ENCODE measurements at regions not wholly inside any gene's neighbourhood (a gene's known extent, or its start where the extent isn't known, plus 50 kb on each side); places are given as distances from the start of the nearest gene placed in this dataset.

DNA sequence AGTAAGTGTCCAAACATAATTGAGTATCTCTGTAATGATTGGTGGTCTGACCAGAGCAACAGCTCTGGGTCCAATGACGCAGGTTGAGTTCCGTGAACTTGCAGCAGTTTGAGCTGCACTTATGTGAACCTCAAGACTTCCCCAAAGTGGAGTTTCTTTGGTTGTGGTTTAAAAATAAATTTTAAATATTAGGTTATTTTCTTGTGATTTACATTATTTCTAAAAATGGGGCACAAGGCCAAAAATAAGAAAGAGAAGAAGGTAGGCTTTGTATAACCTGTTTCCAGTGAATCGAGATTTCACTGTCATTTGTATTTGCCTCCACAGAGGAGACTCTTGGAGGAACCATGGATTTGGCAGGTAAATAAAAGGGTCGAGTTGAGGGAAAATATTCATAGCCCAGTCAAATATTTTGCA lies 166.4 kb upstream of the ZNF217 start:
- no peak for DNase-seq
- Histone ChIP-seq H3K56ac (ENCODE audit: insufficient read length, low read depth, low read length) (no peak overlapping the region), H3K27me3 (ENCODE audit: insufficient read depth, low read length) (no peaks in the 10 kb centered on the region), H2BK15ac (ENCODE audit: low read depth, low read length) (no peak overlapping the region), H3K4ac (ENCODE audit: low read depth, low read length) (no peak overlapping the region), H4K91ac (ENCODE audit: insufficient read length, low read depth, low read length) (no peak overlapping the region), H4K20me1 (ENCODE audit: control insufficient read depth, insufficient read depth, insufficient read length) (no peaks in the 10 kb centered on the region), H4K5ac (ENCODE audit: insufficient read length, low read depth, low read length) (no peak overlapping the region), H3K79me2 (ENCODE audit: insufficient read depth, low read length) (no peaks in the 10 kb centered on the region), H3K4me1 (ENCODE audit: insufficient read depth, low read length) (peaks cover 7% of the 10 kb centered on the region; the same call in 1 of the 2 replicates), H3K79me1 (ENCODE audit: insufficient read depth, low read depth, low read length, poor library complexity, severe bottlenecking) (no peaks in the 10 kb centered on the region), H3K18ac (ENCODE audit: insufficient read length, low read depth, low read length) (no peak overlapping the region), H3K9ac (ENCODE audit: extremely low read depth, insufficient read length, low read length) (no peak overlapping the region), H3K27ac (ENCODE audit: insufficient read length, low read depth, low read length) (no peak overlapping the region), H3K14ac (ENCODE audit: insufficient read depth, low read length) (no peak overlapping the region), H3K4me2 (ENCODE audit: insufficient read depth, insufficient read length, low read length) (no peak overlapping the region), H3K23me2 (ENCODE audit: insufficient read length, low read depth, low read length, poor library complexity, severe bottlenecking) (no peaks in the 10 kb centered on the region), H2AFZ (ENCODE audit: low read length) (no peak overlapping the region), H3K9me3 (ENCODE audit: control insufficient read depth, low read depth, low read length) (no peaks in the 10 kb centered on the region), H2AK5ac (ENCODE audit: insufficient read length, low read length) (no peak overlapping the region), H4K8ac (replicated peaks; ENCODE audit: insufficient read length, low read depth, low read length) (no peak overlapping the region), H3K23ac (ENCODE audit: insufficient read length, low read depth, low read length) (no peak overlapping the region), H2BK120ac (ENCODE audit: low read depth, low read length, poor library complexity, severe bottlenecking) (no peak overlapping the region), H2BK5ac (ENCODE audit: insufficient read length, low read length) (no peak overlapping the region), H3T11ph (ENCODE audit: low read length) (peak overlapping the region; percentile 8), H2BK12ac (ENCODE audit: insufficient read length, low read depth, low read length) (no peak overlapping the region), H2BK20ac (ENCODE audit: low read depth, low read length, poor library complexity, severe bottlenecking) (no peak overlapping the region)
- Mint-ChIP-seq H3K27me3 (ENCODE audit: low read depth) (no peaks in the 10 kb centered on the region), H3K9me3 (no peaks in the 10 kb centered on the region; a peak in 1 of 5 replicates), H3K4me1 (peaks cover 26 to 27% of the 10 kb centered on the region in 2 experiments), H3K36me3 (ENCODE audit: insufficient read depth in 1 of 3, low read depth in 3 of 3) (no peaks in the 10 kb centered on the region), H3K27ac (no peak overlapping the region), H3K4me3 (no peak overlapping the region)
- TF ChIP-seq, protein P1, sequence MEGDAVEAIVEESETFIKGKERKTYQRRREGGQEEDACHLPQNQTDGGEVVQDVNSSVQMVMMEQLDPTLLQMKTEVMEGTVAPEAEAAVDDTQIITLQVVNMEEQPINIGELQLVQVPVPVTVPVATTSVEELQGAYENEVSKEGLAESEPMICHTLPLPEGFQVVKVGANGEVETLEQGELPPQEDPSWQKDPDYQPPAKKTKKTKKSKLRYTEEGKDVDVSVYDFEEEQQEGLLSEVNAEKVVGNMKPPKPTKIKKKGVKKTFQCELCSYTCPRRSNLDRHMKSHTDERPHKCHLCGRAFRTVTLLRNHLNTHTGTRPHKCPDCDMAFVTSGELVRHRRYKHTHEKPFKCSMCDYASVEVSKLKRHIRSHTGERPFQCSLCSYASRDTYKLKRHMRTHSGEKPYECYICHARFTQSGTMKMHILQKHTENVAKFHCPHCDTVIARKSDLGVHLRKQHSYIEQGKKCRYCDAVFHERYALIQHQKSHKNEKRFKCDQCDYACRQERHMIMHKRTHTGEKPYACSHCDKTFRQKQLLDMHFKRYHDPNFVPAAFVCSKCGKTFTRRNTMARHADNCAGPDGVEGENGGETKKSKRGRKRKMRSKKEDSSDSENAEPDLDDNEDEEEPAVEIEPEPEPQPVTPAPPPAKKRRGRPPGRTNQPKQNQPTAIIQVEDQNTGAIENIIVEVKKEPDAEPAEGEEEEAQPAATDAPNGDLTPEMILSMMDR (conservative IDR thresholded peaks at IDR 0.05): no peak
- WGBS (ENCODE audit: extremely low coverage, insufficient read length, low lambda C conversion rate): no CpG with 5 or more reads among the region's 4 CpGs
